Neuronal stem cell (in vitro differentiated cells): ENCODE measurements at regions not wholly inside any gene's neighbourhood (a gene's known extent, or its start where the extent isn't known, plus 50 kb on each side); places are given as distances from the start of the nearest gene placed in this dataset.

Source experiments
- DNase-seq: peaks from one replicate; pipeline ENCODE4 v3.0.0-alpha.2; 2013; ENCODE audit warnings: low spot score
- H2AFZ ChIP-seq: one replicate; pipeline ENCODE4 v1.6.1; 2013; ENCODE audit warnings: mild to moderate bottlenecking, low read length, inconsistent platforms
- H2AK5ac ChIP-seq: 2 replicates; pipeline ENCODE4 v1.6.1; 2013; ENCODE audit warnings: low read depth, mild to moderate bottlenecking, inconsistent platforms, low read length, moderate library complexity, mixed read lengths
- H2BK120ac ChIP-seq: 2 replicates; pipeline ENCODE4 v1.6.1; 2013; ENCODE audit warnings: low read depth, mild to moderate bottlenecking, inconsistent platforms, low read length, moderate library complexity, mixed read lengths
- H2BK12ac ChIP-seq: one replicate; pipeline ENCODE4 v1.6.1; 2013; ENCODE audit warnings: low read length, inconsistent platforms
- H2BK15ac ChIP-seq: 2 replicates; pipeline ENCODE4 v1.6.1; 2013; ENCODE audit warnings: mild to moderate bottlenecking, low read length, inconsistent platforms, mixed read lengths
- H2BK5ac ChIP-seq: one replicate; pipeline ENCODE4 v1.6.1; 2013; ENCODE audit warnings: inconsistent platforms, mild to moderate bottlenecking, low read length, moderate library complexity
- H3K14ac ChIP-seq: one replicate; pipeline ENCODE4 v1.6.1; 2013; ENCODE audit warnings: low read length, inconsistent platforms
- H3K18ac ChIP-seq: 2 replicates; pipeline ENCODE4 v1.6.1; 2013; ENCODE audit warnings: low read length, inconsistent platforms
- H3K23ac ChIP-seq: 2 replicates; pipeline ENCODE4 v1.6.1; 2013; ENCODE audit warnings: low read depth, mild to moderate bottlenecking, mixed read lengths, low read length, inconsistent platforms; ENCODE audit not compliant: poor library complexity
- H3K27ac ChIP-seq: replicated peaks from 3 replicates; pipeline ENCODE4 v1.5.1; 2013; ENCODE audit warnings: low read length, inconsistent platforms
- H3K27me3 ChIP-seq, 3 experiments: 2 replicates each; pipeline ENCODE4 v1.6.1; 2013; ENCODE audit warnings: low read length in 3 of 3, mild to moderate bottlenecking in 2 of 3, inconsistent platforms in 1 of 3, low read depth in 1 of 3, mixed read lengths in 1 of 3, moderate library complexity in 1 of 3; ENCODE audit not compliant: control insufficient read depth in 3 of 3, insufficient read depth in 3 of 3
- H3K36me3 ChIP-seq, 2 donors: replicated peaks in 1 of 2; 2 replicates each; pipeline ENCODE4 v1.6.1; 2013; ENCODE audit warnings: low read length in 2 of 2; ENCODE audit not compliant: control insufficient read depth in 2 of 2, insufficient read depth in 2 of 2
- H3K4ac ChIP-seq: 2 replicates; pipeline ENCODE4 v1.6.1; 2013; ENCODE audit warnings: inconsistent platforms, mild to moderate bottlenecking, low read length, moderate library complexity
- H3K4me1 ChIP-seq, 2 donors: 1 replicate in 1 of 2; 2 replicates in 1 of 2; pipeline ENCODE4 v1.6.1; 2013; ENCODE audit warnings: low read length in 2 of 2, low read depth in 1 of 2; ENCODE audit not compliant: control insufficient read depth in 2 of 2, insufficient read depth in 1 of 2
- H3K4me2 ChIP-seq: one replicate; pipeline ENCODE4 v1.6.1; 2013; ENCODE audit warnings: mild to moderate bottlenecking, low read length, inconsistent platforms; ENCODE audit not compliant: insufficient read depth, poor library complexity, severe bottlenecking
- H3K4me3 ChIP-seq, 2 donors: 2 replicates each; pipeline ENCODE4 v1.5.1; 2013; ENCODE audit warnings: low read length in 2 of 2, mild to moderate bottlenecking in 2 of 2, inconsistent platforms in 1 of 2, moderate library complexity in 1 of 2
- H3K79me1 ChIP-seq: one replicate; pipeline ENCODE4 v1.6.1; 2013; ENCODE audit warnings: low read depth, mild to moderate bottlenecking, inconsistent platforms, low read length, moderate library complexity
- H3K9ac ChIP-seq: one replicate; pipeline ENCODE4 v1.6.1; 2013; ENCODE audit warnings: mild to moderate bottlenecking, low read depth, low read length, inconsistent platforms; ENCODE audit not compliant: poor library complexity
- H3K9me3 ChIP-seq, 2 donors: replicated peaks in 1 of 2; 2 replicates each; pipeline versions ENCODE3 to v1.6.1; 2013; ENCODE audit warnings: low read length in 2 of 2, mild to moderate bottlenecking in 2 of 2, inconsistent platforms in 1 of 2, low read depth in 1 of 2, mixed read lengths in 1 of 2, moderate library complexity in 1 of 2; ENCODE audit not compliant: control insufficient read depth in 2 of 2, insufficient read depth in 1 of 2
- H4K8ac ChIP-seq: one replicate; pipeline ENCODE4 v1.6.1; 2013; ENCODE audit warnings: low read depth, mild to moderate bottlenecking, inconsistent platforms, low read length, moderate library complexity
- H4K91ac ChIP-seq: one replicate; pipeline ENCODE4 v1.6.1; 2013; ENCODE audit warnings: low read length, low read depth, mild to moderate bottlenecking, inconsistent platforms; ENCODE audit not compliant: poor library complexity
- WGBS, 2 donors: extraction: QIAGEN DNeasy Blood & Tissue Kit; methylation state at CpG; one replicate each; pipeline ENCODE4 v1.1.7; 2013; ENCODE audit warnings: missing lambda C conversion rate in 2 of 2, mixed read lengths in 1 of 2; ENCODE audit not compliant: insufficient read length in 2 of 2, insufficient replicate concordance in 1 of 2; ENCODE audit errors: extremely low coverage in 2 of 2; 5-methylcytosine and 5-hydroxymethylcytosine counted together

DNA sequence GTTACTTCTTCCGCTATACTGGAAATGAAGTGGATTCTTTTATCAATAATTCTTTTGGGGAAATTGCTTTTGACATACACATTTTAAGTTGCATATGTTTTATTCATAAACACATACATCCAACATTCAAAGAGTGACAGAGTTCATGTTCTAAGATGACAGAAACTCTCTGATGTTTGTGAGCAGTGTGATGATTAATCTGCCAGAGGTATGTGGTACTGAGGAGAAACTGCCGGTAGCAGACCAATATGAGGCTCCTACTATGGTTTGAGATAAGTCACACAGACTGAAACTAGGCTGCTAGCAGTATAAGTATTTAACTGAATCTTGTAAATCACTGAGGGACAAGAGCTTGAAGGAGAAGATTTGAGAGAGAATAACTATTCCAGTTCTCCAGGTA lies 524.1 kb upstream of the SEMA3D start:
- H3K27ac ChIP-seq: no peak overlapping the region
- no peak overlapping the region for H4K91ac ChIP-seq
- H3K18ac ChIP-seq: no peak overlapping the region
- H3K4ac ChIP-seq: no peak overlapping the region
- H3K14ac ChIP-seq: no peak overlapping the region
- H3K4me3 ChIP-seq: no peak overlapping the region
- no peaks in the 10 kb centered on the region for H3K79me1 ChIP-seq
- H3K9me3 ChIP-seq: no peaks in the 10 kb centered on the region
- H2BK120ac ChIP-seq: no peak overlapping the region
- H4K8ac ChIP-seq: no peak overlapping the region
- no peak overlapping the region for H2AFZ ChIP-seq
- no CpG with 5 or more reads among the region's 2 CpGs for WGBS, 2 donors
- H3K23ac ChIP-seq: no peak overlapping the region
- no peak overlapping the region for H2BK5ac ChIP-seq
- no peak overlapping the region for H3K4me2 ChIP-seq
- H2AK5ac ChIP-seq: no peak overlapping the region
- no peak for DNase-seq
- H3K4me1 ChIP-seq: no peaks in the 10 kb centered on the region
- H2BK15ac ChIP-seq: no peak overlapping the region
- H3K27me3 ChIP-seq: no peaks in the 10 kb centered on the region
- no peak overlapping the region for H3K9ac ChIP-seq
- no peaks in the 10 kb centered on the region for H3K36me3 ChIP-seq
- H2BK12ac ChIP-seq: no peak overlapping the region

DNA sequence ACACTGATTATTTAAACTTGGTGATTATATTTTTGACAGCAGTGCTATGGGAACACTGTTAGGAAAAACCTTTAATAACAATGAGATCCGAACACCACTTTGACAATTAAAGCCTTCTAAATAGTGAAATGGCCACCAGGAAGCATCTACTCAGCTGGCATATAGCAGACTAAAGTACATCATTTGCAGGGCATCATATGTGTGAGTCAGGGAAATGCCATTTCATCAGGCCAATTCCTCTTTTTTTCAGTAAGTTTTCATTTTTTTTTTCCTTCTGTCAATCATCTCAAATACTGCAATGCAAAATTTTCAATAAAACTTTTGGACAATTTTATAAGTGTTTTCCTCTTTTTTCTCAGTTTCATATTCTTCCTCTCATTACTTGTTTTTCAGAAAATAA lies 521.4 kb upstream of the SEMA3D start:
- Histone ChIP-seq H3K27ac (no peak overlapping the region), H3K4me3 (no peak overlapping the region), H3K18ac (no peak overlapping the region), H3K4ac (no peak overlapping the region), H4K8ac (no peak overlapping the region), H3K14ac (no peak overlapping the region), H3K4me1 (no peaks in the 10 kb centered on the region), H2BK120ac (no peak overlapping the region), H2BK5ac (no peak overlapping the region), H2AK5ac (no peak overlapping the region), H2BK12ac (no peak overlapping the region), H2AFZ (no peak overlapping the region), H3K36me3 (no peaks in the 10 kb centered on the region), H3K9ac (no peak overlapping the region), H3K9me3 (no peaks in the 10 kb centered on the region), H3K4me2 (no peak overlapping the region), H2BK15ac (no peak overlapping the region), H3K23ac (no peak overlapping the region), H4K91ac (no peak overlapping the region), H3K27me3 (no peaks in the 10 kb centered on the region), H3K79me1 (no peaks in the 10 kb centered on the region)
- no peak for DNase-seq
- no CpG with 5 or more reads among the region's 1 CpG for WGBS, 2 donors

DNA sequence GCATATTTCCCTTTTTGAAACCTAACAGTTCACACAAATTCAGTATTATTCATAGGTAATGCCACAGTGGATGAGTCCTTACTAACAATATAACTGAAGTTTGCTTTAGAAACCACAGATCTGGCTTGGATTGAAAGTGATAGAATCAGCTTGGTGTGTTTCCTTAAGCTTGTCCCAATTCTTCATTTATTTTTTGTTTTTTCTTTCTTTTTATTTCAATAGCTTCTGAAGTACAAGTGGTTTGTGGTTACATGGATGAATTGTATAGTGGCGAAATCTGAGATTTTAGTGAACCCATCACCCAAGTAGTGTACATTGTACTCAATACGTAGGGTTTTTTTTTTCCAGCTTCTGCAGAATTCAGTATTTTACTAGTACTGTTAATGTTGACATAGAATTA lies 518.2 kb upstream of the SEMA3D start:
- Histone ChIP-seq H2AK5ac (no peak overlapping the region), H3K14ac (no peak overlapping the region), H3K4me1 (no peaks in the 10 kb centered on the region), H4K91ac (no peak overlapping the region), H2BK120ac (no peak overlapping the region), H3K36me3 (no peaks in the 10 kb centered on the region), H3K4ac (no peak overlapping the region), H2BK15ac (no peak overlapping the region), H3K18ac (no peak overlapping the region), H2BK5ac (no peak overlapping the region), H3K4me2 (no peak overlapping the region), H3K9ac (no peak overlapping the region), H3K9me3 (no peaks in the 10 kb centered on the region), H3K27me3 (no peaks in the 10 kb centered on the region), H2AFZ (no peak overlapping the region), H3K4me3 (no peak overlapping the region), H3K27ac (no peak overlapping the region), H2BK12ac (no peak overlapping the region), H4K8ac (no peak overlapping the region), H3K23ac (no peak overlapping the region), H3K79me1 (no peaks in the 10 kb centered on the region)
- no peak for DNase-seq
- WGBS, 2 donors: no CpG with 5 or more reads among the region's 2 CpGs

DNA sequence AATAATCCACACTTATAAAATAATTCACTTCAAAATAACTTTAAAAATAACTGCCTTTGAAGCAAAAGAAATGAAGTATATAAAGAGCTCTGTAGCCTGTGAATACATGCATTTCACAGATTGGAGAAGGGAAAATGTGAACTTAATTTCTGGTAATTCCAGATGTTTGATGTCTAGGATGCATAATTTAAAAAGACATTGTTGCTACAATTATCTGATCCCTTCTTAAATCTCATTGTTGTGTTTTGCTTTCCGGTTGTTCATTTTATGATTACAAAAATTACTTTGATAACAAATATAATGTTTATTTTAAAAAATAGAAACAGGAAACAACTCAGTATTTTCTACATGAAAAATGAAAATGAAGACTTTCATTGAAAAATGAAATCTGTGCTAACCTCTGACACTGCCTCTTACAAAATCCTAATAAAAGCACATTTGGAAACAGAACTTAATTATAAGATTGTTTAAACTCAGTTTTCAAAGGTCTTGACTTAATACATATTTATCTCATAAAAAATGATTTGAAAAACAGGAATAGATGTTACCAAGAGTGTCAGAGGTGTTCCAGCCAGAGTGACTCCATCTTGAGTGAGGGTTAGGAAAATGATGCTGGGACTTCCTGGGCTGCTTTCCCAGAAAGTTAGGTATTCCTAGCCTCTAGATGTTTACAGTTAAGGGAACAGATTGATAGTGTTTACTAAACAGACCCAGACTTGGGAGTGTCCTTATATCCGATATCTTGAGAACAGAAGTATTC lies 516.6 kb upstream of the SEMA3D start:
- H3K4me3 ChIP-seq: no peak overlapping the region
- H3K27me3 ChIP-seq: no peaks in the 10 kb centered on the region
- H3K79me1 ChIP-seq: no peaks in the 10 kb centered on the region
- H3K18ac ChIP-seq: no peak overlapping the region
- WGBS, 2 donors: no CpG with 5 or more reads among the region's 2 CpGs
- no peak overlapping the region for H2BK15ac ChIP-seq
- peak overlapping the region; percentile 29 for H2AFZ ChIP-seq
- no peak overlapping the region for H3K23ac ChIP-seq
- H3K36me3 ChIP-seq: no peaks in the 10 kb centered on the region
- no peak overlapping the region for H2AK5ac ChIP-seq
- no peak overlapping the region for H4K8ac ChIP-seq
- H3K4ac ChIP-seq: no peak overlapping the region
- no peak overlapping the region for H3K4me2 ChIP-seq
- H3K4me1 ChIP-seq: no peaks in the 10 kb centered on the region
- no peak overlapping the region for H3K27ac ChIP-seq
- no peaks in the 10 kb centered on the region for H3K9me3 ChIP-seq
- no peak for DNase-seq
- H3K9ac ChIP-seq: no peak overlapping the region
- no peak overlapping the region for H2BK120ac ChIP-seq
- H4K91ac ChIP-seq: no peak overlapping the region
- no peak overlapping the region for H2BK5ac ChIP-seq
- no peak overlapping the region for H3K14ac ChIP-seq
- H2BK12ac ChIP-seq: no peak overlapping the region
